ENCODE measurements at regions not wholly inside any gene's neighbourhood (a gene's known extent, or its start where the extent isn't known, plus 50 kb on each side); places are given as distances from the start of the nearest gene placed in this dataset.

- FAIRE-seq: no peak
- Histone ChIP-seq H3K56ac (replicated peaks; ENCODE audit: insufficient read length, low read depth, low read length) (no peak overlapping the region), H3K4me1 (replicated peaks in 1 of 4; ENCODE audit: control insufficient read depth in 3 of 4, insufficient read depth in 4 of 4, low read length in 3 of 4) (no peaks in the 10 kb centered on the region), H2BK20ac (ENCODE audit: low read length) (no peak overlapping the region), H3K18ac (ENCODE audit: extremely low read depth, low read length) (no peak overlapping the region), H2BK120ac (replicated peaks; ENCODE audit: low read depth, low read length) (no peak overlapping the region), H4K5ac (ENCODE audit: insufficient read length, low read depth, low read length) (no peak overlapping the region), H2BK12ac (ENCODE audit: low read depth, low read length) (no peak overlapping the region), H3K14ac (ENCODE audit: insufficient read length) (no peak overlapping the region), H4K91ac (replicated peaks; ENCODE audit: insufficient read length, low read length) (no peak overlapping the region), H2BK5ac (ENCODE audit: low read depth, low read length) (no peak overlapping the region), H3K4me3 (ENCODE audit: extremely low read depth in 1 of 4, insufficient read depth in 2 of 4, low read depth in 3 of 4, low read length in 4 of 4) (no peak overlapping the region), H3K36me3 (ENCODE audit: control insufficient read depth in 2 of 4, insufficient read depth in 4 of 4, low read length in 3 of 4) (no peaks in the 10 kb centered on the region), H3K79me1 (ENCODE audit: low read depth, low read length) (no peaks in the 10 kb centered on the region), H2AFZ (ENCODE audit: low read length) (no peak overlapping the region), H3K23ac (ENCODE audit: insufficient read length) (no peak overlapping the region), H4K20me1 (replicated peaks in 1 of 2; ENCODE audit: control insufficient read depth in 1 of 2, insufficient read depth in 2 of 2, low read length in 2 of 2) (no peaks in the 10 kb centered on the region), H3K9me3 (ENCODE audit: insufficient read depth in 2 of 2, low read depth in 1 of 2, low read length in 1 of 2) (no peaks in the 10 kb centered on the region), H3K9ac (replicated peaks in 1 of 4; ENCODE audit: extremely low read depth in 1 of 4, low read depth in 3 of 4, low read length in 3 of 4) (no peak overlapping the region), H3K4ac (replicated peaks; ENCODE audit: insufficient read length, low read depth, low read length) (no peak overlapping the region), H3K79me2 (ENCODE audit: control insufficient read depth in 1 of 2, insufficient read depth in 2 of 2, low read length in 2 of 2) (no peaks in the 10 kb centered on the region), H2BK15ac (ENCODE audit: low read length) (no peak overlapping the region), H3K23me2 (ENCODE audit: low read depth, low read length) (no peaks in the 10 kb centered on the region; the same call in 1 of the 2 replicates), H3K4me2 (ENCODE audit: insufficient read depth in 1 of 2, low read depth in 2 of 2, low read length in 2 of 2) (no peak overlapping the region), H4K8ac (ENCODE audit: extremely low read depth, insufficient read depth, low read length) (no peak overlapping the region), H3K27ac (ENCODE audit: low read depth, low read length) (no peak overlapping the region), H3K27me3 (replicated peaks in 1 of 4; ENCODE audit: control insufficient read depth in 3 of 4, extremely low read depth in 1 of 4, insufficient read depth in 3 of 4, low read length in 3 of 4) (no peaks in the 10 kb centered on the region), H2AK5ac (ENCODE audit: low read depth, low read length) (no peak overlapping the region)
- DNase-seq (ENCODE audit: low read depth in 1 of 2, low spot score in 2 of 2): no peak
- CTCF ChIA-PET (ENCODE audit: partially characterized antibody): interaction anchor here (0.9 to 1.5 kb wide), 4 partner anchors 10 to 272 kb away, joined by 3 to 4 read pairs (median 4); no protein-coding TSS in a partner anchor
- POLR2A ChIA-PET (ENCODE audit: partially characterized antibody): no interaction called here
- TF ChIP-seq POU5F1 (IDR thresholded peaks at IDR 0.05; ENCODE audit: low read depth, low read length) (no peak), CBX8 (IDR thresholded peaks at IDR 0.05; ENCODE audit: borderline replicate concordance, low read depth, low read length) (no peak), TCF12 (IDR thresholded peaks at IDR 0.05; ENCODE audit: low read depth, low read length) (no peak), CBX5 (IDR thresholded peaks at IDR 0.05; ENCODE audit: low read depth, low read length) (no peak), CREB1 (IDR thresholded peaks at IDR 0.05) (no peak), SAP30 (IDR thresholded peaks at IDR 0.05; ENCODE audit: insufficient read depth, insufficient replicate concordance, low read length) (no peak), EGR1 (IDR thresholded peaks at IDR 0.05; ENCODE audit: borderline replicate concordance, low read depth, low read length) (no peak), GTF2F1 (IDR thresholded peaks at IDR 0.05; ENCODE audit: borderline replicate concordance, low read depth, low read length) (no peak), NANOG (IDR thresholded peaks at IDR 0.05; ENCODE audit: insufficient read depth, low read depth, low read length, poor library complexity, severe bottlenecking) (no peak), TEAD4 (IDR thresholded peaks at IDR 0.05; ENCODE audit: low read depth, low read length) (no peak), RNF2 (IDR thresholded peaks at IDR 0.05; ENCODE audit: borderline replicate concordance, low read depth, low read length, missing control alignments, poor library complexity, severe bottlenecking) (no peak), PHF8 (conservative IDR thresholded peaks at IDR 0.05; ENCODE audit: low read depth, low read length) (no peak), ATF3 (IDR thresholded peaks at IDR 0.05; ENCODE audit: insufficient read depth, low read depth, low read length) (no peak), ZNF274 (IDR thresholded peaks at IDR 0.05; ENCODE audit: borderline replicate concordance, extremely low read depth, low read length) (no peak)
- 87% methylated on average over 3 of the region's 4 CpGs; no CpG with 5 or more reads in 1 of the 2 experiments for WGBS, 2 experiments (ENCODE audit: extremely low coverage in 1 of 2, insufficient coverage in 1 of 2, insufficient read length in 1 of 2, insufficient replicate concordance in 2 of 2, low coverage in 1 of 2, low lambda C conversion rate in 2 of 2, missing lambda C conversion rate in 1 of 2)
These were observed 104.2 kb upstream of the SPRED2 start for GRCh38 chr2:65536596-65536995.
